Suprapubic skin (tissue), 4 donors: ENCODE measurements at regions not wholly inside any gene's neighbourhood (a gene's known extent, or its start where the extent isn't known, plus 50 kb on each side); places are given as distances from the start of the nearest gene placed in this dataset.

ENCODE experiments used
- DNase-seq, 2 donors: peaks; one replicate each; pipeline ENCODE4 v3.0.0-alpha.2; 2019; ENCODE audit warnings: low spot score in 2 of 2
- H3K27ac ChIP-seq: fragments of 200-600 bp; sonication (generic); one replicate; pipeline ENCODE4 v1.5.1; 2019
- H3K27me3 ChIP-seq: fragments of 200-600 bp; sonication (generic); one replicate; pipeline ENCODE4 v1.5.1; 2019
- H3K36me3 ChIP-seq: fragments of 200-600 bp; sonication (generic); one replicate; pipeline ENCODE4 v1.5.1; 2019
- H3K4me1 ChIP-seq: fragments of 200-600 bp; sonication (generic); one replicate; pipeline ENCODE4 v1.5.1; 2019
- H3K4me3 ChIP-seq: fragments of 200-600 bp; sonication (generic); one replicate; pipeline ENCODE4 v1.5.1; 2019; ENCODE audit warnings: mild to moderate bottlenecking
- H3K9me3 ChIP-seq: fragments of 200-600 bp; sonication (generic); one replicate; pipeline ENCODE4 v1.5.1; 2019
- CTCF ChIP-seq, 2 donors: fragments of 200-600 bp in 1 of 2; fragments of 450-650 bp in 1 of 2; sonication (generic) in 1 of 2; IDR thresholded peaks; one replicate each; pipeline ENCODE4 v1.5.1; 2016 to 2019; ENCODE audit warnings: antibody characterized with exemption in 2 of 2, mild to moderate bottlenecking in 1 of 2, moderate library complexity in 1 of 2
- EP300 ChIP-seq: sonication (generic); formaldehyde crosslinking; IDR thresholded peaks from one replicate; pipeline ENCODE4 v1.6.1; 2017; ENCODE audit warnings: antibody characterized with exemption
- POLR2A ChIP-seq, 2 donors: fragments of 450-650 bp; IDR thresholded peaks; one replicate each; pipeline ENCODE4 v1.6.1; 2017; ENCODE audit warnings: antibody characterized with exemption in 2 of 2, mild to moderate bottlenecking in 2 of 2, moderate library complexity in 2 of 2
- POLR2AphosphoS5 ChIP-seq, 3 donors: sonication (generic); formaldehyde crosslinking; IDR thresholded peaks; one replicate each; pipeline ENCODE4 v1.6.1; 2017; ENCODE audit warnings: antibody characterized with exemption in 3 of 3
- WGBS: methylation state at CpG from one replicate; pipeline ENCODE4 v1.1.5; 2018; 5-methylcytosine and 5-hydroxymethylcytosine counted together

- no peaks in the 10 kb centered on the region for H3K36me3 ChIP-seq
- H3K27me3 ChIP-seq: no peaks in the 10 kb centered on the region
- H3K4me1 ChIP-seq: no peaks in the 10 kb centered on the region
- no peak for TF ChIP-seq POLR2A (IDR thresholded peaks at IDR 0.05)
- no peak for TF ChIP-seq POLR2AphosphoS5 (IDR thresholded peaks at IDR 0.05)
- TF ChIP-seq EP300: no peak
- TF ChIP-seq CTCF (IDR thresholded peaks at IDR 0.05): no peak
- DNase-seq: no peak
- no peak overlapping the region for H3K27ac ChIP-seq
- peaks cover 3% of the 10 kb centered on the region for H3K9me3 ChIP-seq
- H3K4me3 ChIP-seq: no peak overlapping the region
- 43% methylated on average over 1 of the region's 1 CpG for WGBS
Measured at GRCh38 chr9:29974197-29974596, 2400.9 kb upstream of the C9orf72 start.

- no peak for DNase-seq
- Histone ChIP-seq H3K27ac (no peak overlapping the region), H3K4me3 (no peak overlapping the region), H3K9me3 (no peaks in the 10 kb centered on the region), H3K27me3 (no peaks in the 10 kb centered on the region), H3K36me3 (no peaks in the 10 kb centered on the region), H3K4me1 (no peaks in the 10 kb centered on the region)
- 77% methylated on average over 4 of the region's 4 CpGs for WGBS
- TF ChIP-seq EP300 (no peak), POLR2A (IDR thresholded peaks at IDR 0.05) (no peak), POLR2AphosphoS5 (IDR thresholded peaks at IDR 0.05) (no peak), CTCF (IDR thresholded peaks at IDR 0.05) (no peak)
Measured at GRCh38 chr9:29976981-29977380, 2403.7 kb upstream of the C9orf72 start.

GRCh38 chr9:29981013-29981412 lies 2403.4 kb upstream of the ACO1 start:
- no peak for DNase-seq
- Histone ChIP-seq H3K4me1 (no peaks in the 10 kb centered on the region), H3K27me3 (no peaks in the 10 kb centered on the region), H3K36me3 (no peaks in the 10 kb centered on the region), H3K9me3 (peaks cover 5% of the 10 kb centered on the region), H3K4me3 (no peak overlapping the region), H3K27ac (no peak overlapping the region)
- TF ChIP-seq POLR2A (IDR thresholded peaks at IDR 0.05): no peak
- TF ChIP-seq EP300: no peak
- TF ChIP-seq POLR2AphosphoS5 (IDR thresholded peaks at IDR 0.05): no peak
- TF ChIP-seq CTCF (IDR thresholded peaks at IDR 0.05): no peak
- WGBS: 62% methylated on average over 4 of the region's 4 CpGs

- H3K27ac ChIP-seq: no peak overlapping the region
- H3K36me3 ChIP-seq: no peaks in the 10 kb centered on the region
- H3K27me3 ChIP-seq: no peaks in the 10 kb centered on the region
- H3K9me3 ChIP-seq: peaks cover 4% of the 10 kb centered on the region
- H3K4me1 ChIP-seq: no peaks in the 10 kb centered on the region
- no peak overlapping the region for H3K4me3 ChIP-seq
- TF ChIP-seq POLR2A (IDR thresholded peaks at IDR 0.05) (no peak), POLR2AphosphoS5 (IDR thresholded peaks at IDR 0.05) (no peak), EP300 (no peak), CTCF (IDR thresholded peaks at IDR 0.05) (no peak)
- no peak for DNase-seq
Measured at GRCh38 chr9:29999645-30000044, 2384.8 kb upstream of the ACO1 start.

GRCh38 chr9:30010691-30011090 lies 2373.8 kb upstream of the ACO1 start:
- Histone ChIP-seq H3K4me3 (no peak overlapping the region), H3K27me3 (no peaks in the 10 kb centered on the region), H3K9me3 (no peaks in the 10 kb centered on the region), H3K36me3 (no peaks in the 10 kb centered on the region), H3K27ac (no peak overlapping the region), H3K4me1 (no peaks in the 10 kb centered on the region)
- whole genome bisulfite sequencing: 37% methylated on average over 3 of the region's 3 CpGs
- no peak for DNase-seq
- TF ChIP-seq POLR2A (IDR thresholded peaks at IDR 0.05) (no peak), POLR2AphosphoS5 (IDR thresholded peaks at IDR 0.05) (no peak), EP300 (no peak), CTCF (IDR thresholded peaks at IDR 0.05) (no peak)
